ENCODE measurements at regions not wholly inside any gene's neighbourhood (a gene's known extent, or its start where the extent isn't known, plus 50 kb on each side); places are given as distances from the start of the nearest gene placed in this dataset.

GRCh38 chr11:127143251-127143650, 142.7 kb upstream of the KIRREL3 start:
- Histone ChIP-seq H3K27ac (ENCODE audit: low read depth, low read length, poor library complexity, severe bottlenecking) (no peak overlapping the region), H4K20me1 (ENCODE audit: insufficient read depth, low read length) (no peaks in the 10 kb centered on the region), H3K79me2 (ENCODE audit: insufficient read depth, low read depth, low read length) (no peaks in the 10 kb centered on the region), H3K4me3 (ENCODE audit: low read depth, low read length, poor library complexity, severe bottlenecking) (no peak overlapping the region), H3K4me1 (ENCODE audit: insufficient read depth, low read length, poor library complexity, severe bottlenecking) (no peaks in the 10 kb centered on the region), H3K9me3 (ENCODE audit: low read length) (no peaks in the 10 kb centered on the region), H2AFZ (ENCODE audit: low read length) (no peak overlapping the region), H3K4me2 (ENCODE audit: low read length) (no peak overlapping the region), H3K9me2 (ENCODE audit: insufficient read depth, low read length) (no peaks in the 10 kb centered on the region), H3K36me3 (ENCODE audit: insufficient read depth, low read length) (no peaks in the 10 kb centered on the region)
- ChIA-PET CTCF (ENCODE audit: unreplicated experiment) (no interaction called here), POLR2A (interaction anchor here (0.6 kb wide), 2 partner anchors 1337 to 1457 kb away, joined by 3 to 5 read pairs; no protein-coding TSS in a partner anchor)
- no TSS peak for BruUV-seq (replicated peaks)
- no peak for TF ChIP-seq CTCF (conservative IDR thresholded peaks at IDR 0.05; ENCODE audit: low read length)
- no peak for TF ChIP-seq EZH2phosphoT487 (IDR thresholded peaks at IDR 0.05; ENCODE audit: borderline replicate concordance, low read depth, low read length)
- no peak for DNase-seq (ENCODE audit: low spot score)
- intact Hi-C loops (cut with micrococcal nuclease; ENCODE audit: unreplicated experiment): no loop called here

GRCh38 chr11:127138613-127139012, 138.0 kb upstream of the KIRREL3 start:
- DNase-seq (ENCODE audit: low spot score): no peak
- Histone ChIP-seq H3K9me2 (ENCODE audit: insufficient read depth, low read length) (no peaks in the 10 kb centered on the region), H3K4me3 (ENCODE audit: low read depth, low read length, poor library complexity, severe bottlenecking) (no peak overlapping the region), H2AFZ (ENCODE audit: low read length) (no peak overlapping the region), H3K4me1 (ENCODE audit: insufficient read depth, low read length, poor library complexity, severe bottlenecking) (no peaks in the 10 kb centered on the region), H3K9me3 (ENCODE audit: low read length) (no peaks in the 10 kb centered on the region), H3K79me2 (ENCODE audit: insufficient read depth, low read depth, low read length) (no peaks in the 10 kb centered on the region), H3K36me3 (ENCODE audit: insufficient read depth, low read length) (no peaks in the 10 kb centered on the region), H4K20me1 (ENCODE audit: insufficient read depth, low read length) (no peaks in the 10 kb centered on the region), H3K4me2 (ENCODE audit: low read length) (no peak overlapping the region), H3K27ac (ENCODE audit: low read depth, low read length, poor library complexity, severe bottlenecking) (no peak overlapping the region)
- POLR2A ChIA-PET: no interaction called here
- TF ChIP-seq EZH2phosphoT487 (IDR thresholded peaks at IDR 0.05; ENCODE audit: borderline replicate concordance, low read depth, low read length): no peak
- no peak for TF ChIP-seq CTCF (conservative IDR thresholded peaks at IDR 0.05; ENCODE audit: low read length)
- CTCF ChIA-PET (ENCODE audit: unreplicated experiment): no interaction called here
- no TSS peak for BruUV-seq (replicated peaks)
- intact Hi-C loops (cut with micrococcal nuclease; ENCODE audit: unreplicated experiment): no loop called here

- no peaks in the 10 kb centered on the region for H3K79me2 ChIP-seq (ENCODE audit: insufficient read depth, low read depth, low read length)
- no peak overlapping the region for H3K4me2 ChIP-seq (ENCODE audit: low read length)
- no peaks in the 10 kb centered on the region for H3K9me3 ChIP-seq (ENCODE audit: low read length)
- no peaks in the 10 kb centered on the region for H4K20me1 ChIP-seq (ENCODE audit: insufficient read depth, low read length)
- intact Hi-C loops (cut with micrococcal nuclease; ENCODE audit: unreplicated experiment): no loop called here
- POLR2A ChIA-PET: no interaction called here
- no peaks in the 10 kb centered on the region for H3K4me1 ChIP-seq (ENCODE audit: insufficient read depth, low read length, poor library complexity, severe bottlenecking)
- no TSS peak for BruUV-seq (replicated peaks)
- no peak for DNase-seq (ENCODE audit: low spot score)
- CTCF ChIA-PET (ENCODE audit: unreplicated experiment): no interaction called here
- H2AFZ ChIP-seq (ENCODE audit: low read length): no peak overlapping the region
- no peaks in the 10 kb centered on the region for H3K9me2 ChIP-seq (ENCODE audit: insufficient read depth, low read length)
- H3K27ac ChIP-seq (ENCODE audit: low read depth, low read length, poor library complexity, severe bottlenecking): no peak overlapping the region
- TF ChIP-seq CTCF (conservative IDR thresholded peaks at IDR 0.05; ENCODE audit: low read length) (no peak), EZH2phosphoT487 (IDR thresholded peaks at IDR 0.05; ENCODE audit: borderline replicate concordance, low read depth, low read length) (no peak)
- no peaks in the 10 kb centered on the region for H3K36me3 ChIP-seq (ENCODE audit: insufficient read depth, low read length)
- H3K4me3 ChIP-seq (ENCODE audit: low read depth, low read length, poor library complexity, severe bottlenecking): no peak overlapping the region
Measured at GRCh38 chr11:127137771-127138280, 137.3 kb upstream of the KIRREL3 start.
